ENCODE measurements at regions not wholly inside any gene's neighbourhood (a gene's known extent, or its start where the extent isn't known, plus 50 kb on each side); places are given as distances from the start of the nearest gene placed in this dataset.

- POLR2A ChIA-PET = interaction anchor here (1.2 kb wide), 1 partner anchor 387 kb away, joined by 3 read pairs; no protein-coding TSS in a partner anchor
- H3K9me3 Mint-ChIP-seq = peaks cover 14% of the 10 kb centered on the region
- no peak overlapping the region for H3K27ac Mint-ChIP-seq
- no peaks in the 10 kb centered on the region for H3K4me1 Mint-ChIP-seq
- peaks cover 2% of the 10 kb centered on the region for H3K27me3 Mint-ChIP-seq
- CTCF ChIA-PET = interaction anchor here (1.2 kb wide), 1 partner anchor 383 kb away, joined by 10 read pairs; no protein-coding TSS in a partner anchor
- H3K4me3 Mint-ChIP-seq = no peak overlapping the region
- ATAC-seq (ENCODE audit: low read depth) (no peak), DNase-seq (no peak)
- intact Hi-C loops (cut with micrococcal nuclease) = no loop called here
- TF ChIP-seq CTCF (IDR thresholded peaks at IDR 0.05) = no peak
- H3K36me3 Mint-ChIP-seq (ENCODE audit: low read depth) = peaks cover 9% of the 10 kb centered on the region
Observed at GRCh38 chr4:81850701-81851100, 379.0 kb upstream of the RASGEF1B start.

GRCh38 chr4:81845761-81846160 is 374.1 kb upstream of the RASGEF1B start:
- CTCF ChIA-PET = interaction anchor here (1.5 to 6.4 kb wide), 8 partner anchors 238 to 446 kb away, joined by 3 to 239 read pairs (median 7); partner anchors contain the start of gene RASGEF1B

DNA sequence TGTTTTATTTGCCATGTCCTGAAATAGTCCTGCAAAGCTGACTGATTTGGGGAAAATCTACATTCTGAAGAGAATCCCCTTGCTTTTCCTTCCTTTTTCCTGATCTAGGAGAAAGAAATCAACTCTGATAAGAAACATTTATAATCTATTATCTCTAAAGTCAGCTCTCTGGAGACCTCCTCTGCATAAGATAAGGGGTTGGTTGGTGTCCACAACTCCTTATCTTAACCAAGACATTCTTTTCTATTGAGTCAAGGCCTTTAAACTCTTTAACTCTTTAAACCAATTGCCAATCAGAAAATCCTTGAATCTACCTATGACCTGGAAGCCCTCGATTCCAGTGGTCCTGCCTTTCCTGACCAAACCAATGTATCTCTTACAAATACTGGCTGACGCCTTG is 373.6 kb upstream of the RASGEF1B start:
- H3K36me3 Mint-ChIP-seq (ENCODE audit: low read depth) = no peaks in the 10 kb centered on the region
- no peaks in the 10 kb centered on the region for H3K27me3 Mint-ChIP-seq
- no peaks in the 10 kb centered on the region for H3K9me3 Mint-ChIP-seq
- H3K27ac Mint-ChIP-seq = no peak overlapping the region
- DNase-seq (no peak), ATAC-seq (ENCODE audit: low read depth) (no peak)
- no peaks in the 10 kb centered on the region for H3K4me1 Mint-ChIP-seq
- no peak overlapping the region for H3K4me3 Mint-ChIP-seq
- CTCF ChIA-PET = interaction anchor here (1.0 to 6.4 kb wide), 15 partner anchors 74 to 445 kb away, joined by 3 to 239 read pairs (median 6); partner anchors contain the start of gene RASGEF1B
- TF ChIP-seq CTCF (IDR thresholded peaks at IDR 0.05) = no peak
- intact Hi-C loops (cut with micrococcal nuclease) = loop anchor here (2.0 kb wide), 4 partner anchors 74 to 516 kb away; no protein-coding TSS in a partner anchor
- POLR2A ChIA-PET = interaction anchor here (1.2 to 2.0 kb wide), 3 partner anchors 374 to 381 kb away, joined by 3 to 26 read pairs (median 14); partner anchors contain the start of gene RASGEF1B

More at GRCh38 chr4:81845761-81846160, 374.1 kb upstream of the RASGEF1B start:
- no peak overlapping the region for H3K27ac Mint-ChIP-seq
- H3K27me3 Mint-ChIP-seq = peaks cover 1% of the 10 kb centered on the region
- no peaks in the 10 kb centered on the region for H3K36me3 Mint-ChIP-seq (ENCODE audit: low read depth)
- no peaks in the 10 kb centered on the region for H3K9me3 Mint-ChIP-seq
- ATAC-seq (ENCODE audit: low read depth) = no peak
- POLR2A ChIA-PET = interaction anchor here (1.9 to 2.0 kb wide), 2 partner anchors 375 to 378 kb away, joined by 14 to 26 read pairs; partner anchors contain the start of gene RASGEF1B
- intact Hi-C loops (cut with micrococcal nuclease) = loop anchor here (2.0 kb wide), 4 partner anchors 73 to 515 kb away; no protein-coding TSS in a partner anchor
- H3K4me1 Mint-ChIP-seq = no peaks in the 10 kb centered on the region
- no peak for DNase-seq
- TF ChIP-seq CTCF (IDR thresholded peaks at IDR 0.05) = no peak
- H3K4me3 Mint-ChIP-seq = no peak overlapping the region

GRCh38 chr4:81844717-81845116 is 373.0 kb upstream of the RASGEF1B start:
- DNase-seq (peak; percentile 33), ATAC-seq (ENCODE audit: low read depth) (peak; percentile 98)
- peaks cover 4% of the 10 kb centered on the region for H3K4me1 Mint-ChIP-seq
- H3K4me3 Mint-ChIP-seq = no peak overlapping the region
- no peaks in the 10 kb centered on the region for H3K27me3 Mint-ChIP-seq
- ChIA-PET CTCF (interaction anchor here (0.6 to 6.4 kb wide), 23 partner anchors 40 to 444 kb away, joined by 3 to 239 read pairs (median 4); partner anchors contain the start of gene RASGEF1B), POLR2A (interaction anchor here (0.7 to 2.0 kb wide), 5 partner anchors 219 to 381 kb away, joined by 3 to 26 read pairs (median 4); partner anchors contain the start of gene RASGEF1B)
- no peak overlapping the region for H3K27ac Mint-ChIP-seq
- peak; percentile 69 for TF ChIP-seq CTCF (IDR thresholded peaks at IDR 0.05)
- no peaks in the 10 kb centered on the region for H3K36me3 Mint-ChIP-seq (ENCODE audit: low read depth)
- no peaks in the 10 kb centered on the region for H3K9me3 Mint-ChIP-seq
- intact Hi-C loops (cut with micrococcal nuclease) = loop anchor here (1.0 to 5.0 kb wide), 11 partner anchors 74 to 516 kb away; no protein-coding TSS in a partner anchor

- no peaks in the 10 kb centered on the region for H3K9me3 Mint-ChIP-seq
- POLR2A ChIA-PET = interaction anchor here (2.0 kb wide), 2 partner anchors 368 to 372 kb away, joined by 4 to 10 read pairs; partner anchors contain the start of gene RASGEF1B
- no peak overlapping the region for H3K4me3 Mint-ChIP-seq
- no peaks in the 10 kb centered on the region for H3K36me3 Mint-ChIP-seq (ENCODE audit: low read depth)
- peak overlapping the region; percentile 4 for H3K27ac Mint-ChIP-seq
- DNase-seq (no peak), ATAC-seq (ENCODE audit: low read depth) (peak; percentile 68)
- CTCF ChIA-PET = interaction anchor here (1.1 to 2.8 kb wide), 6 partner anchors 367 to 521 kb away, joined by 3 to 18 read pairs (median 6); partner anchors contain the start of gene RASGEF1B
- peaks cover 13% of the 10 kb centered on the region for H3K4me1 Mint-ChIP-seq
- intact Hi-C loops (cut with micrococcal nuclease) = loop anchor here (5.0 kb wide), 1 partner anchor 448 kb away; no protein-coding TSS in a partner anchor
- H3K27me3 Mint-ChIP-seq = no peaks in the 10 kb centered on the region
- TF ChIP-seq CTCF (IDR thresholded peaks at IDR 0.05) = no peak
Observed at GRCh38 chr4:81839347-81840042, 367.8 kb upstream of the RASGEF1B start.
